NT2/D1 (cell line): ENCODE measurements at regions not wholly inside any gene's neighbourhood (a gene's known extent, or its start where the extent isn't known, plus 50 kb on each side); places are given as distances from the start of the nearest gene placed in this dataset.

ENCODE experiments used
- DNase-seq: peaks from one replicate; pipeline ENCODE4 v3.0.0-alpha.2; 2011; ENCODE audit warnings: low read depth, low spot score
- H3K27me3 ChIP-seq: 2 replicates; pipeline ENCODE4 v1.6.0; 2011; ENCODE audit warnings: mild to moderate bottlenecking; ENCODE audit not compliant: insufficient read length, insufficient read depth
- H3K36me3 ChIP-seq: 2 replicates; pipeline ENCODE4 v1.6.1; 2011; ENCODE audit warnings: mild to moderate bottlenecking, low read length, mixed read lengths; ENCODE audit not compliant: insufficient read depth, insufficient read length
- H3K4me1 ChIP-seq: 2 replicates; pipeline ENCODE4 v1.5.1; 2011; ENCODE audit not compliant: insufficient read depth, insufficient read length
- H3K4me3 ChIP-seq: 2 replicates; pipeline ENCODE4 v1.5.1; 2011; ENCODE audit warnings: low read depth; ENCODE audit not compliant: insufficient read length
- H3K9ac ChIP-seq: 2 replicates; pipeline ENCODE4 v1.6.0; 2011; ENCODE audit warnings: low read depth; ENCODE audit not compliant: insufficient read length
- H3K9me3 ChIP-seq: 2 replicates; pipeline ENCODE4 v1.5.1; 2011; ENCODE audit warnings: mild to moderate bottlenecking, low read length; ENCODE audit not compliant: insufficient read depth
- SUZ12 ChIP-seq: IDR thresholded peaks from 2 replicates; pipeline ENCODE4 v1.6.1; 2011; ENCODE audit not compliant: insufficient read length, insufficient read depth; ENCODE audit errors: extremely low read depth
- YY1 ChIP-seq: IDR thresholded peaks from 2 replicates; pipeline ENCODE4 v1.6.1; 2011; ENCODE audit not compliant: insufficient read length, insufficient read depth
- ZNF274 ChIP-seq: IDR thresholded peaks from 2 replicates; pipeline ENCODE4 v1.6.1; 2011; ENCODE audit warnings: mild to moderate bottlenecking, low read depth, low read length

- H3K36me3 ChIP-seq: no peaks in the 10 kb centered on the region
- no peaks in the 10 kb centered on the region for H3K4me1 ChIP-seq
- DNase-seq: no peak
- H3K9me3 ChIP-seq: no peaks in the 10 kb centered on the region
- H3K27me3 ChIP-seq: no peaks in the 10 kb centered on the region
- H3K4me3 ChIP-seq: no peak overlapping the region
- H3K9ac ChIP-seq: no peak overlapping the region
- TF ChIP-seq SUZ12 (no peak), ZNF274 (no peak), YY1 (no peak)
Observed at GRCh38 chr13:50589139-50589538, 254.4 kb downstream of the DLEU7 start.

GRCh38 chr13:50589651-50590054 lies 253.8 kb downstream of the DLEU7 start:
- no peaks in the 10 kb centered on the region for H3K36me3 ChIP-seq
- no peak overlapping the region for H3K9ac ChIP-seq
- no peaks in the 10 kb centered on the region for H3K9me3 ChIP-seq
- no peaks in the 10 kb centered on the region for H3K27me3 ChIP-seq
- H3K4me3 ChIP-seq: no peak overlapping the region
- no peak for TF ChIP-seq YY1
- no peak for TF ChIP-seq ZNF274
- no peak for TF ChIP-seq SUZ12
- DNase-seq: no peak
- no peaks in the 10 kb centered on the region for H3K4me1 ChIP-seq

GRCh38 chr13:50592412-50593155 lies 250.9 kb downstream of the DLEU7 start:
- Histone ChIP-seq H3K27me3 (no peaks in the 10 kb centered on the region), H3K9me3 (no peaks in the 10 kb centered on the region), H3K9ac (no peak overlapping the region), H3K4me3 (no peak overlapping the region), H3K36me3 (no peaks in the 10 kb centered on the region), H3K4me1 (no peaks in the 10 kb centered on the region)
- no peak for DNase-seq
- TF ChIP-seq SUZ12: no peak
- no peak for TF ChIP-seq ZNF274
- TF ChIP-seq YY1: no peak

- Histone ChIP-seq H3K36me3 (no peaks in the 10 kb centered on the region), H3K9me3 (no peaks in the 10 kb centered on the region), H3K4me1 (no peaks in the 10 kb centered on the region), H3K9ac (no peak overlapping the region), H3K4me3 (no peak overlapping the region), H3K27me3 (no peaks in the 10 kb centered on the region)
- TF ChIP-seq SUZ12 (no peak), YY1 (no peak), ZNF274 (no peak)
- no peak for DNase-seq
Observed at GRCh38 chr13:50593207-50593606, 250.3 kb downstream of the DLEU7 start.

GRCh38 chr13:50594276-50595051 lies 249.0 kb downstream of the DLEU7 start:
- Histone ChIP-seq H3K9ac (no peak overlapping the region), H3K4me3 (no peak overlapping the region), H3K9me3 (no peaks in the 10 kb centered on the region), H3K36me3 (no peaks in the 10 kb centered on the region), H3K4me1 (no peaks in the 10 kb centered on the region), H3K27me3 (no peaks in the 10 kb centered on the region)
- no peak for TF ChIP-seq SUZ12
- no peak for TF ChIP-seq YY1
- no peak for TF ChIP-seq ZNF274
- DNase-seq: no peak

GRCh38 chr13:50595196-50595595 lies 248.3 kb downstream of the DLEU7 start:
- Histone ChIP-seq H3K36me3 (no peaks in the 10 kb centered on the region), H3K4me3 (no peak overlapping the region), H3K4me1 (no peaks in the 10 kb centered on the region), H3K9ac (no peak overlapping the region), H3K27me3 (no peaks in the 10 kb centered on the region), H3K9me3 (no peaks in the 10 kb centered on the region)
- DNase-seq: no peak
- TF ChIP-seq ZNF274: no peak
- TF ChIP-seq SUZ12: no peak
- no peak for TF ChIP-seq YY1

- Histone ChIP-seq H3K9ac (no peak overlapping the region), H3K27me3 (no peaks in the 10 kb centered on the region), H3K4me3 (no peak overlapping the region), H3K36me3 (no peaks in the 10 kb centered on the region), H3K9me3 (no peaks in the 10 kb centered on the region), H3K4me1 (no peaks in the 10 kb centered on the region)
- TF ChIP-seq SUZ12 (no peak), YY1 (no peak), ZNF274 (no peak)
- DNase-seq: no peak
Observed at GRCh38 chr13:50596156-50596555, 247.3 kb downstream of the DLEU7 start.

- TF ChIP-seq SUZ12: no peak
- no peak for TF ChIP-seq YY1
- TF ChIP-seq ZNF274: no peak
- Histone ChIP-seq H3K36me3 (no peaks in the 10 kb centered on the region), H3K9ac (no peak overlapping the region), H3K27me3 (no peaks in the 10 kb centered on the region), H3K9me3 (no peaks in the 10 kb centered on the region), H3K4me1 (no peaks in the 10 kb centered on the region), H3K4me3 (no peak overlapping the region)
- DNase-seq: no peak
Observed at GRCh38 chr13:50596776-50597203, 246.7 kb downstream of the DLEU7 start.
